ENCODE measurements at regions not wholly inside any gene's neighbourhood (a gene's known extent, or its start where the extent isn't known, plus 50 kb on each side); places are given as distances from the start of the nearest gene placed in this dataset.
"Not testable (repeated sequence)": the region's sequence is repeated elsewhere in the genome, so short reads cannot be mapped to it uniquely, and the experiment has no call there.

GRCh38 chrX:46184749-46185148 is 360.5 kb downstream of the ZNF674 start:
- Histone ChIP-seq H3K9ac (ENCODE audit: low read depth, low read length) (no peak overlapping the region), H3K9me3 (ENCODE audit: control insufficient read depth, insufficient read depth, low read length) (no peaks in the 10 kb centered on the region), H3K4me1 (ENCODE audit: control insufficient read depth, insufficient read depth, low read length) (no peaks in the 10 kb centered on the region), H3K4me3 (ENCODE audit: low read depth, low read length) (no peak overlapping the region), H3K27me3 (ENCODE audit: control insufficient read depth, insufficient read depth, low read length) (no peaks in the 10 kb centered on the region), H3K36me3 (ENCODE audit: control insufficient read depth, insufficient read depth, low read length) (no peaks in the 10 kb centered on the region)

GRCh38 chrX:46180258-46180687 is 364.9 kb downstream of the ZNF674 start:
- Histone ChIP-seq H3K27me3 (ENCODE audit: control insufficient read depth, insufficient read depth, low read length) (no peaks in the 10 kb centered on the region), H3K4me3 (ENCODE audit: low read depth, low read length) (no peak overlapping the region), H3K36me3 (ENCODE audit: control insufficient read depth, insufficient read depth, low read length) (no peaks in the 10 kb centered on the region), H3K4me1 (ENCODE audit: control insufficient read depth, insufficient read depth, low read length) (no peaks in the 10 kb centered on the region), H3K9me3 (ENCODE audit: control insufficient read depth, insufficient read depth, low read length) (no peaks in the 10 kb centered on the region), H3K9ac (ENCODE audit: low read depth, low read length) (no peak overlapping the region)

- H3K4me1 ChIP-seq (ENCODE audit: control insufficient read depth, insufficient read depth, low read length) = no peaks in the 10 kb centered on the region
- H3K36me3 ChIP-seq (ENCODE audit: control insufficient read depth, insufficient read depth, low read length) = no peaks in the 10 kb centered on the region
- no peaks in the 10 kb centered on the region for H3K27me3 ChIP-seq (ENCODE audit: control insufficient read depth, insufficient read depth, low read length)
- no peak overlapping the region for H3K9ac ChIP-seq (ENCODE audit: low read depth, low read length)
- no peak overlapping the region for H3K4me3 ChIP-seq (ENCODE audit: low read depth, low read length)
- H3K9me3 ChIP-seq (ENCODE audit: control insufficient read depth, insufficient read depth, low read length) = no peaks in the 10 kb centered on the region
Measured at GRCh38 chrX:46179748-46180147, 365.5 kb downstream of the ZNF674 start.

GRCh38 chrX:46178763-46179162 is 366.5 kb downstream of the ZNF674 start:
- Histone ChIP-seq H3K27me3 (ENCODE audit: control insufficient read depth, insufficient read depth, low read length) (no peaks in the 10 kb centered on the region), H3K4me1 (ENCODE audit: control insufficient read depth, insufficient read depth, low read length) (no peaks in the 10 kb centered on the region), H3K9me3 (ENCODE audit: control insufficient read depth, insufficient read depth, low read length) (no peaks in the 10 kb centered on the region), H3K36me3 (ENCODE audit: control insufficient read depth, insufficient read depth, low read length) (no peaks in the 10 kb centered on the region), H3K9ac (ENCODE audit: low read depth, low read length) (no peak overlapping the region), H3K4me3 (ENCODE audit: low read depth, low read length) (no peak overlapping the region)

GRCh38 chrX:46173159-46173558 is 372.1 kb downstream of the ZNF674 start:
- Histone ChIP-seq H3K9me3 (ENCODE audit: control insufficient read depth, insufficient read depth, low read length) (no peaks in the 10 kb centered on the region), H3K4me3 (ENCODE audit: low read depth, low read length) (no peak overlapping the region), H3K9ac (ENCODE audit: low read depth, low read length) (no peak overlapping the region), H3K4me1 (ENCODE audit: control insufficient read depth, insufficient read depth, low read length) (no peaks in the 10 kb centered on the region), H3K36me3 (ENCODE audit: control insufficient read depth, insufficient read depth, low read length) (no peaks in the 10 kb centered on the region), H3K27me3 (ENCODE audit: control insufficient read depth, insufficient read depth, low read length) (no peaks in the 10 kb centered on the region)

GRCh38 chrX:46171457-46171856 is 373.8 kb downstream of the ZNF674 start:
- H3K9me3 ChIP-seq (ENCODE audit: control insufficient read depth, insufficient read depth, low read length); H3K27me3 ChIP-seq (ENCODE audit: control insufficient read depth, insufficient read depth, low read length); H3K36me3 ChIP-seq (ENCODE audit: control insufficient read depth, insufficient read depth, low read length); H3K9ac ChIP-seq (ENCODE audit: low read depth, low read length); H3K4me1 ChIP-seq (ENCODE audit: control insufficient read depth, insufficient read depth, low read length); H3K4me3 ChIP-seq (ENCODE audit: low read depth, low read length): not testable (repeated sequence)

- Histone ChIP-seq H3K9me3 (ENCODE audit: control insufficient read depth, insufficient read depth, low read length) (no peaks in the 10 kb centered on the region), H3K9ac (ENCODE audit: low read depth, low read length) (no peak overlapping the region)
Measured at GRCh38 chrX:46169808-46170207, 375.4 kb downstream of the ZNF674 start.

GRCh38 chrX:46168254-46168653 is 377.0 kb downstream of the ZNF674 start:
- Histone ChIP-seq H3K9ac (ENCODE audit: low read depth, low read length) (no peak overlapping the region), H3K27me3 (ENCODE audit: control insufficient read depth, insufficient read depth, low read length) (no peaks in the 10 kb centered on the region), H3K4me1 (ENCODE audit: control insufficient read depth, insufficient read depth, low read length) (no peaks in the 10 kb centered on the region), H3K9me3 (ENCODE audit: control insufficient read depth, insufficient read depth, low read length) (no peaks in the 10 kb centered on the region), H3K36me3 (ENCODE audit: control insufficient read depth, insufficient read depth, low read length) (no peaks in the 10 kb centered on the region), H3K4me3 (ENCODE audit: low read depth, low read length) (no peak overlapping the region)

More at GRCh38 chrX:46169808-46170207, 375.4 kb downstream of the ZNF674 start:
- H3K27me3 ChIP-seq (ENCODE audit: control insufficient read depth, insufficient read depth, low read length) = no peaks in the 10 kb centered on the region
- no peaks in the 10 kb centered on the region for H3K36me3 ChIP-seq (ENCODE audit: control insufficient read depth, insufficient read depth, low read length)
- H3K4me1 ChIP-seq (ENCODE audit: control insufficient read depth, insufficient read depth, low read length) = no peaks in the 10 kb centered on the region
- no peak overlapping the region for H3K4me3 ChIP-seq (ENCODE audit: low read depth, low read length)

- no peaks in the 10 kb centered on the region for H3K36me3 ChIP-seq (ENCODE audit: control insufficient read depth, insufficient read depth, low read length)
- H3K9me3 ChIP-seq (ENCODE audit: control insufficient read depth, insufficient read depth, low read length) = no peaks in the 10 kb centered on the region
- no peak overlapping the region for H3K9ac ChIP-seq (ENCODE audit: low read depth, low read length)
- no peaks in the 10 kb centered on the region for H3K27me3 ChIP-seq (ENCODE audit: control insufficient read depth, insufficient read depth, low read length)
- H3K4me3 ChIP-seq (ENCODE audit: low read depth, low read length) = no peak overlapping the region
- no peaks in the 10 kb centered on the region for H3K4me1 ChIP-seq (ENCODE audit: control insufficient read depth, insufficient read depth, low read length)
Measured at GRCh38 chrX:46165866-46166265, 379.4 kb downstream of the ZNF674 start.

- Histone ChIP-seq H3K27me3 (ENCODE audit: control insufficient read depth, insufficient read depth, low read length) (no peaks in the 10 kb centered on the region), H3K9me3 (ENCODE audit: control insufficient read depth, insufficient read depth, low read length) (no peaks in the 10 kb centered on the region), H3K9ac (ENCODE audit: low read depth, low read length) (no peak overlapping the region), H3K36me3 (ENCODE audit: control insufficient read depth, insufficient read depth, low read length) (no peaks in the 10 kb centered on the region), H3K4me1 (ENCODE audit: control insufficient read depth, insufficient read depth, low read length) (no peaks in the 10 kb centered on the region), H3K4me3 (ENCODE audit: low read depth, low read length) (no peak overlapping the region)
Measured at GRCh38 chrX:46165411-46165810, 379.8 kb downstream of the ZNF674 start.

GRCh38 chrX:46152756-46153155 is 392.5 kb downstream of the ZNF674 start:
- H3K4me1 ChIP-seq (ENCODE audit: control insufficient read depth, insufficient read depth, low read length) = no peaks in the 10 kb centered on the region
- no peaks in the 10 kb centered on the region for H3K9me3 ChIP-seq (ENCODE audit: control insufficient read depth, insufficient read depth, low read length)
- no peaks in the 10 kb centered on the region for H3K27me3 ChIP-seq (ENCODE audit: control insufficient read depth, insufficient read depth, low read length)
- no peaks in the 10 kb centered on the region for H3K36me3 ChIP-seq (ENCODE audit: control insufficient read depth, insufficient read depth, low read length)
- no peak overlapping the region for H3K9ac ChIP-seq (ENCODE audit: low read depth, low read length)
- H3K4me3 ChIP-seq (ENCODE audit: low read depth, low read length) = no peak overlapping the region

GRCh38 chrX:46151332-46151731 is 393.9 kb downstream of the ZNF674 start:
- H3K4me3 ChIP-seq (ENCODE audit: low read depth, low read length) = not testable (repeated sequence)

GRCh38 chrX:46144566-46144965 is 400.7 kb downstream of the ZNF674 start:
- Histone ChIP-seq H3K36me3 (ENCODE audit: control insufficient read depth, insufficient read depth, low read length) (no peaks in the 10 kb centered on the region), H3K4me3 (ENCODE audit: low read depth, low read length) (no peak overlapping the region), H3K27me3 (ENCODE audit: control insufficient read depth, insufficient read depth, low read length) (no peaks in the 10 kb centered on the region), H3K9me3 (ENCODE audit: control insufficient read depth, insufficient read depth, low read length) (no peaks in the 10 kb centered on the region), H3K9ac (ENCODE audit: low read depth, low read length) (no peak overlapping the region), H3K4me1 (ENCODE audit: control insufficient read depth, insufficient read depth, low read length) (no peaks in the 10 kb centered on the region)

More at GRCh38 chrX:46151332-46151731, 393.9 kb downstream of the ZNF674 start:
- H3K9me3 ChIP-seq (ENCODE audit: control insufficient read depth, insufficient read depth, low read length); H3K9ac ChIP-seq (ENCODE audit: low read depth, low read length); H3K4me1 ChIP-seq (ENCODE audit: control insufficient read depth, insufficient read depth, low read length); H3K27me3 ChIP-seq (ENCODE audit: control insufficient read depth, insufficient read depth, low read length); H3K36me3 ChIP-seq (ENCODE audit: control insufficient read depth, insufficient read depth, low read length): not testable (repeated sequence)
